NCI-H2081 treated with DMSO at 0.1 percent for 48 hours (cell line): ENCODE measurements at regions not wholly inside any gene's neighbourhood (a gene's known extent, or its start where the extent isn't known, plus 50 kb on each side); places are given as distances from the start of the nearest gene placed in this dataset.

Source experiments
- DNase-seq: peaks from one replicate; lab custom pipeline; 2025; lab: John Stamatoyannopoulos, UW

GRCh38 chr5:107325866-107326265, 344.9 kb downstream of the EFNA5 start:
- DNase-seq = no peak

GRCh38 chr5:107324809-107325208, 345.9 kb downstream of the EFNA5 start:
- no peak for DNase-seq

GRCh38 chr5:107324071-107324470, 346.7 kb downstream of the EFNA5 start:
- DNase-seq = no peak

- DNase-seq = no peak
Observed at GRCh38 chr5:107323536-107323935, 347.2 kb downstream of the EFNA5 start.

- no peak for DNase-seq
Observed at GRCh38 chr5:107322936-107323335, 347.8 kb downstream of the EFNA5 start.

- DNase-seq = no peak
Observed at GRCh38 chr5:107321906-107322305, 348.8 kb downstream of the EFNA5 start.

- no peak for DNase-seq
Observed at GRCh38 chr5:107320846-107321245, 349.9 kb downstream of the EFNA5 start.

- no peak for DNase-seq
Observed at GRCh38 chr5:107320376-107320775, 350.4 kb downstream of the EFNA5 start.

- no peak for DNase-seq
Observed at GRCh38 chr5:107319901-107320300, 350.8 kb downstream of the EFNA5 start.

- no peak for DNase-seq
Observed at GRCh38 chr5:107314330-107314729, 356.4 kb downstream of the EFNA5 start.

GRCh38 chr5:107313921-107314320, 356.8 kb downstream of the EFNA5 start:
- no peak for DNase-seq

GRCh38 chr5:107313098-107313497, 357.6 kb downstream of the EFNA5 start:
- DNase-seq = no peak

- DNase-seq = no peak
Observed at GRCh38 chr5:107310181-107310580, 360.6 kb downstream of the EFNA5 start.

GRCh38 chr5:107306594-107306993, 364.1 kb downstream of the EFNA5 start:
- DNase-seq = no peak

- DNase-seq = no peak
Observed at GRCh38 chr5:107306002-107306401, 364.7 kb downstream of the EFNA5 start.

- DNase-seq = no peak
Observed at GRCh38 chr5:107304684-107305083, 366.1 kb downstream of the EFNA5 start.

GRCh38 chr5:107303171-107303968, 367.4 kb downstream of the EFNA5 start:
- no peak for DNase-seq

GRCh38 chr5:107302441-107302840, 368.3 kb downstream of the EFNA5 start:
- DNase-seq = no peak

- no peak for DNase-seq
Observed at GRCh38 chr5:107301999-107302398, 368.7 kb downstream of the EFNA5 start.

GRCh38 chr5:107300721-107301327, 369.9 kb downstream of the EFNA5 start:
- no peak for DNase-seq

- DNase-seq = no peak
Observed at GRCh38 chr5:107296572-107296971, 374.2 kb downstream of the EFNA5 start.

GRCh38 chr5:107295914-107296313, 374.8 kb downstream of the EFNA5 start:
- no peak for DNase-seq

- no peak for DNase-seq
Observed at GRCh38 chr5:107294669-107295068, 376.1 kb downstream of the EFNA5 start.

GRCh38 chr5:107294211-107294550, 376.6 kb downstream of the EFNA5 start:
- DNase-seq = no peak
